ENCODE measurements at regions not wholly inside any gene's neighbourhood (a gene's known extent, or its start where the extent isn't known, plus 50 kb on each side); places are given as distances from the start of the nearest gene placed in this dataset.
"Not testable (repeated sequence)": the region's sequence is repeated elsewhere in the genome, so short reads cannot be mapped to it uniquely, and the experiment has no call there.

DNA sequence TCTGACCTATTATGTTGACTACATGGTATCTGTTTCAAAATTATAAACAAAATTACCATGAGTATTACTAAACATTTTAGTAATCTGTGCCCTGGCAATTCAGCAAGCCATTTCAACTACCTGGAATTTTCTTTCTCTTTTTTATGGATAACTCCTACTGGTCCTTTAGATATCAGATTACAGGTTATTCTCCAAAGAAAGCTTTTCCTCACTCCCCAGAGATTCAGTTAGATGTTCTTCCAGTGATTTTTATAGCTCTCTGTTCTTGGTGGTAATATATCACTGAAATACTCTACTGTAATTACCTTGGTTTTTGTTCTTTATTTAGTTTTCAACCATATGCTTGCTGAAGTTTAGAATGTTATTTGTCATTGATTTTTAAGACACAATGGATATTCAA, 930.2 kb upstream of the FOXG1 start:
- no peak for ATAC-seq

- ATAC-seq, result no peak
Measured at GRCh38 chr14:27845241-27845850, 921.2 kb upstream of the FOXG1 start.

GRCh38 chr14:27845902-27846301, 920.7 kb upstream of the FOXG1 start:
- ATAC-seq, result no peak

DNA sequence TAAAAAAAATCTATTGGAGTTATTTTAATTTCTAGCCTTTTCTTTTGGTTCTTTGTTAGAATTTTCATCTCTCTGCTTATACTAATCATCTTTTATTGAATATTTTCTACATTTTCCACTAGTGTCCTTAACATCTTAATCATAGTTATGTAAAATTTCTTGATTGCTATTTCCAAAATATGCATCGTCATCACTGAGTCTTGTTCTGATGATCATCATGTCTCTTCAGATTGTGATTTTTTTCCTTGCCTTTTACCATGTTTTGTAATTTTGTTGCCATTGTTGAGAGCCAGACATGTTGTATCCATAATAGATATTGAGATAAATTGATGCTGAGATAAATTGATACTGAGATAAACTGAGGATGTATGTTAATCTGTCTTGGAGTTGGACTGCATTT, 919.1 kb upstream of the FOXG1 start:
- not testable (repeated sequence) for ATAC-seq

DNA sequence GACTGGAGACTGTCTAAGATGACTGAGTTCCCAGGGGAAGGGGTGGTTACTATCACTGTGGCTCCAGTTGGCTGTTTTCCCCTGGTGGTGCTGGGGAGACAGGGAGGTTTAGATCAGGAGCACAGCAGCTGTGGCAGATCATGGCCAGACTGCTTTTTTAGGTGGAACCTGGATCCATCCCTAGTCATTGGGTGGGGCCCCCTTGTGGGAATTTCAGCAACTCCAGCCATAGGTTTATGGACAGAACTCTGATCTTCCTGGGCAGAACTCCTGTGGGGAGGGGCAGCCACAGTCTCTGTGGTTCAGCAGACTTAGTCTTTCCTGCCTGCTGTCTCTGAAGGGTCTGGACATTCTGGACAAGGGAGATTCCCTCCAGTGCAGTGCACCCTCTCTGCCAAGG, 917.4 kb upstream of the FOXG1 start:
- ATAC-seq, result not testable (repeated sequence)

GRCh38 chr14:27862684-27863083, 903.9 kb upstream of the FOXG1 start:
- ATAC-seq, result no peak

- ATAC-seq, result no peak
Measured at GRCh38 chr14:27863166-27863565, 903.4 kb upstream of the FOXG1 start.

DNA sequence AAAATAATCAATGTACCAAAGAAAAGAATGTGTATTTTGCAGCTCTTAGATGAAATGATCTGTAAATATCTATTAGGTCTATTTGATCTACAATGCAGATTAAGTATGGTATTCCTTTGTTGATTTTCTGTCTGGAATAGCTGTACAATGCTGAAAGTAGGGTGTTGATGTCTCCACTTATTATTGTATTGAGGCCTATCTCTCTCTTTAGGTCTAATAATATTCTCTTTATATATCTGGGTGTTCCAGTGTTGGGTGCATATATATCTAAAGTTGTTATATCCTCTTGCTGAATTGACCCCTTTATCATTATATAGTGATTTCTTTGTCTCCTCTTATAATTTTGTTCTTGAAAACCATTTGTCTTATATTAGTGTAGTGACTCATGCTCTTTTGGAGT, 885.5 kb upstream of the FOXG1 start:
- no peak for ATAC-seq

DNA sequence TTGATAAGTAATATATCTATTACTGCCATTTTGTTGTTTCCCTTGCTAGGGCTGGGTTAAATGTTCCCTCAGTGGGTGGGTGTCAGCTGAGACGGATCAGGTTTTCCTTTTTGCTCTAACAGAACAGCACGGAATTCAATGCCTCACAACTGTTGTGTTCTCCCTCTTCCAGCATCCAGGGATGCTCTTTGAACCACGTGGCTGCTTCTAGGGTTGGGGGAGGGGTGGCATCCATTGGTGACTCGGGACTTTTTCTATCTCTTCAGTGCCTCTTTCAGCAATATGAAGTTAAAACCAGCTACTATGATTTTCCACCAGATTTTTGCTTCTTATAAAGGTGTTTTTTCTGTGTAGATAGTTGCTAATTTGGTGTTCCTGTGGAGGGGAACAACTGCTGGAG, 884.9 kb upstream of the FOXG1 start:
- ATAC-seq, result no peak

- no peak for ATAC-seq
Measured at GRCh38 chr14:27886256-27886655, 880.3 kb upstream of the FOXG1 start.

- ATAC-seq, result no peak
Measured at GRCh38 chr14:27890259-27890658, 876.3 kb upstream of the FOXG1 start.

GRCh38 chr14:27908484-27908883, 858.1 kb upstream of the FOXG1 start:
- not testable (repeated sequence) for ATAC-seq

DNA sequence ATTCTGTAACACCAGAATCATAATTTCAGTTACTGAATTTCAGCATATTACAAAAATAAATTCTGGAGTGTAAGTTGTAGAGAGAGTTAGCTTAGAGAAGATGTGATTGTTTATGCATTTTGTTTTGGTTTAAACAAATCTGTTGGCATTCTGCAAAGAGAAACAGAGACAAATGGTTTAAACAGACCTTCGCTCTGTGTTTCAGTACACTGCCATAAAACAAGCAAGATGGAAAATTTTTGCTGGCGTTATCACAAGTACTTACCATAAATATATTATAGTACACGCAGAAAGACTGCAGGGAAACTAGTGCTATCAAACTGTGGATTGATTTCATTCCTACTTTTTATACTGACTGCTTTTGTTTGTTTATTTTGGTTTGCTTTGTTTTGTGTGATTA, 850.3 kb upstream of the FOXG1 start:
- no peak for ATAC-seq

DNA sequence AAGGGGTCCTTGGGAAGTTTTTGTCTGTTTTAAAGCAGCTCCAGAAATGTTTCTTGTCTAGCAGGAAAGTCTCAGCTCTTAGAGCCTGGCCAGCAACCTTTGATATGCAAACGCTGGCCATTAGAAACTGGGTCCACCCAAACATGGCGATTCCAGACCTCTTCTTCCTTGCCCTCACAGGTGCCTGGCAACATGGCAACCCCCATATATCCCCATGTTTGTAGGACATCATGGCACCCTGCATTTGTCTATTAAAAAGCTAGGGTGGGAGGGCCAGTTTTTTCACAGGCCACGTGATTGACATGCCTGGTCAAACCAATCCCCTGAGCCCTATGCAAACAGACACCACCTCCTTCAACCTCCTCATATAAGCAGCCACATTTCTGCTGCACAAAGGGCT, 848.7 kb upstream of the FOXG1 start:
- no peak for ATAC-seq

DNA sequence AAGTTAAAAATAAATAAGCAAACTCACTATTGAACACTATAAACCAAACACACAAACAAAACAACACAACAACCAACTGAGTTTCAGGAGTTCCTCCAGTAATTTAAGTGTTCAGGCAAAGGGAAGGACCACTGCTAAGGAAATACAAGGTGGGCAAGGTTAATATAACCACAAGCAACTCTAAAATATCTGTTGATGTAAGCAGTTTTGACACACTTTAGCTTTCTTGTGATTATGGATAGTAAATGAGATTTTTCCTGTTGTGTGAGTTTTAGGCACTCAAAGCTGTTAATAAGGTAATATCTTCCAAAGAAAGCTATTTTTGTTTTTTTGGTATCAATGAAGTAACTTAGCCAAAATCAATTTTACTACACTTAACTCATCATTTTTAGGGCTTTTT, 839.1 kb upstream of the FOXG1 start:
- ATAC-seq, result no peak

- no peak for ATAC-seq
Measured at GRCh38 chr14:27929797-27930347, 836.7 kb upstream of the FOXG1 start.

DNA sequence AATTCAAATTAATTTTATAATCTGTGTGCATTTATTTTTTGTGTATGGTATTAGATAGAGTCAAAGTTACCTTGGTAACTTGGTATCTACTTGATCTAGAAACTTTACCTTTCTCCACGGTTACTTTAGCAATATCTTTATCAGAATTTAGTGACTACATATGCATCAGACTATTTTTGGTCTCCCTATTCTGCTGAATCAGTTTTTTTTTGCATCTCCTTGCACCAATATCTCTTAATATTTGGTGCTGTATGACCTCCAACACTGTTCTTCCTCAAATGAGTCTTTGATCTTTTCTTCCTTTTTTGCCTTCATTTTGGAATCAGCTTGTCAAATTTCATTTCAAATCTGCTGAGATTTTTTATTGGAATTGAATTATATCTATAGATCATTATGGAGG, 828.2 kb upstream of the FOXG1 start:
- no peak for ATAC-seq

DNA sequence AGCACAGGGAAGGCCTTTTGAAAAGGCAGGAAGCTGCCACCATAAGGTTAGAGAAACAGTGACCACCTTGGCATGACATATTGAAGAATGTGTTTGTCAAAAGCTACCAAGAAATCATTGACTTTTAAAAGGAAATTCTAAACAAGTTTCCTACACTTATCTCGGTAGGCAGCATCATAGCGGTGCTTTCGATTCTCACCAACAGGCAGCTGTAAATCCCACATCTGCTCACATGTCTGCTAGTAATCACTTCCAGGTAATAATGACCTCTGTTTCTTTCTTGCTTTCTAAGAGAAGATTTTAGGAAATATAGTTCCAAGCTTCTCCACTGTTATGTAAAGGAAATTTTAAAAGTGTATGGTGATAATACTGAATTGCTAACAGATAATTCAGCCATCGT, 821.1 kb upstream of the FOXG1 start:
- ATAC-seq, result no peak

- ATAC-seq, result no peak
Measured at GRCh38 chr14:27958757-27959156, 807.8 kb upstream of the FOXG1 start.

DNA sequence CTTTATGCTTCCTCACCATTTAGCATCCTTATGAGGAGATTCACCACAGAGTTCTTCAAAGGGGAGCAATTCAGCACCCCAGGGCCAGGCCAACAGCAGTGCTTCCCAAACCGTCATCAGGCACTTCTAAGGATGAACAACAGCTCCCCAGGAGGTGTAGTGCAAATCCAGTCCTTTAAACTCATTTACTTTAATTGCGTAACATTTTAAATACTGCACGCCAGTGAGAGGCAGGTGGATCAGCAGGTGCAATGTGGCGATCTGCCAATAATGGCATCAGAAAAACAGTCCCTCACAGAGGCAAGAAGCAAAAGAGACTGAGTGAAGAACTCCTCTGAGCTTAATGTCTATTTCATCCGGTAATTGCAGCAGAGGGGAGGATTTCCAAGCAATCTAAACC, 770.9 kb upstream of the FOXG1 start:
- ATAC-seq, result no peak

DNA sequence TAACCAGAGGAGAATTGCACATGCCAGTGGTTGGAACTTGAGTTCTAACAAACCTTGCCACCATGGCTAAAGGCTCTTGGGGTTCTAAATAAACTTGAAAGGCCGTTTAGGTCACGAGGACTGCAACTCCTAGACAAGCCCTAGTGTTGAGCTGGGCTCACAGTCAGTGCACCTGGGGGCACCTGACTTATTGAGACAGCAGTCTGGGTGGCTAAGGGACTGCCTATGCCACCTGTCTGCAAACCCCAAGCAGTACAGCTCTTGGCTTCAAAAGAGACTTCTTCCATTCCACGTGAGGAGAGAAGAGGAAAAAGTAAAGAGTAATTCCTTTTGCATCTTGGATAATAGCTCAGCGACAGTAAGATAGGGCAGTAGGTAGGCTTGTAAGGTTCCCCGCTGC, 765.6 kb upstream of the FOXG1 start:
- ATAC-seq, result no peak

- no peak for ATAC-seq
Measured at GRCh38 chr14:28012629-28013415, 753.8 kb upstream of the FOXG1 start.

DNA sequence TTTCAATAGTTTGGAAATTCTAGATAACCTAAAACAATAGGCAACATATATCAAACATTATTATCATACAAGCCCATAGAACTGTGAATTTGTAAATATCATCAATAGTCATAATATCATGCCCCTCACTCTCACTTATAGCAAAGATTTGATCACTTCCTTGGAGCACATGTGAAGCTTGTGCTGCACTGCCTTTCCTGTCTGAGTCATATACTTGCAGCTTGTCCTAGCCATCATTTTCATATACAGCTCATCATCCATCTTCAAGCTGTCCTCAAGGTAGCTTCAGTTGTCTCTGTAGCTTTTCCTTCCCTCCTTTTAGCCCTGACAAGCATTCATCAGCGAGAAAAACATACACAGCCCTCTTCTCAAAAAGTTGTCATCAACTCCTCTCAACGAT, 746.5 kb upstream of the FOXG1 start:
- no peak for ATAC-seq

DNA sequence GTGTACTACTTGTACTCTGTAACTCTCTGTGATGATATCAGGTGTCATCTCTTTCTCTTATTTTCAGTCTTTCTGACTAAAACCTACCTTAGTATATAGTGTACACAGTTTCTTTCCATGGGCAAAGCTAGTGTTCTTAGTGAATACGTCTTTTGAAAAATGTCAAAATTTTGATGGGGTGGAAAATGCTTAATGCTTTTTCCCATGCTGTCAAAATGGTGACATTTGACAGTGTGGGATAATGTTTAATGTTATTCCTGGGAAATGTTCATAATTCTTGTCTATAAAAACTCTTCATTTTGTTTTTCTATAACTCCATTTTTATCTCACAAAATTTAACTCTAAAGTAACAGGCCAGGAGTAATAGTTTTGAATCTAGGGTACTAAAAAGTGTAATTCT, 742.7 kb upstream of the FOXG1 start:
- no peak for ATAC-seq

Data from esophagus mucosa (tissue), 1 donor.